HCT116 (cell line): ENCODE measurements at regions not wholly inside any gene's neighbourhood (a gene's known extent, or its start where the extent isn't known, plus 50 kb on each side); places are given as distances from the start of the nearest gene placed in this dataset.

Experiments
- ATAC-seq: fragments of 200-7000 bp; cut with Tn5 transposase; 2 replicates; pipeline ENCODE4 v1.9.1; 2020; ENCODE audit warnings: mild to moderate bottlenecking, moderate library complexity
- BruUV-seq: library from RNA; stranded (reverse); fragments of 400-500 nt; replicated peaks from 2 replicates; lab custom pipeline; 2021; lab: Mats Ljungman, UMichigan
- CTCF ChIA-PET: fragments of 300-600 bp; sonication (Branson Sonifier 250); formaldehyde crosslinking; loops from one replicate; lab custom pipeline; 2021; ENCODE audit warnings: antibody characterized with exemption; lab: Charles Lee
- POLR2A ChIA-PET: fragments of 300-600, 350-600 bp; sonication (Branson Sonifier 250); formaldehyde crosslinking; loops from one replicate; lab custom pipeline; 2021; ENCODE audit warnings: antibody characterized with exemption; lab: Charles Lee
- RAD21 ChIA-PET, 2 experiments: fragments of 300-600 bp; sonication (Branson Sonifier 250); formaldehyde crosslinking; loops; one replicate each; lab custom pipeline; 2023; ENCODE audit warnings: low total read pairs in 2 of 2; ENCODE audit not compliant: uncharacterized antibody in 2 of 2, unreplicated experiment in 2 of 2, low non-redundant PET in 1 of 2; lab: Charles Lee
- DNase-seq: peaks from one replicate; pipeline ENCODE4 v3.0.0-alpha.2; 2010; ENCODE audit warnings: low read depth, low spot score
- H2AFZ ChIP-seq: fragments of 200-600 bp; shearing (Covaris generic), sonication (generic); 2 replicates; pipeline ENCODE4 v1.6.1; 2017; ENCODE audit warnings: low read depth, mixed run types, mixed read lengths, antibody characterized with exemption, low read length; ENCODE audit not compliant: poor library complexity, severe bottlenecking
- H3K27ac ChIP-seq: 2 replicates; pipeline ENCODE4 v1.5.1; 2012; ENCODE audit warnings: low read depth, low read length
- H3K27me3 ChIP-seq: fragments of 200-600 bp; sonication (generic); 2 replicates; pipeline ENCODE4 v1.6.1; 2016; ENCODE audit warnings: mixed run types, low read length, mixed read lengths; ENCODE audit not compliant: insufficient read depth
- H3K36me3 ChIP-seq, 2 experiments: fragments of 200-500 bp in 1 of 2; fragments of 200-600 bp in 1 of 2; sonication (Bioruptor generic) in 1 of 2; sonication (generic) in 1 of 2; 2 replicates each; pipeline versions ENCODE4 v1.5.1 to v1.6.1; 2014 to 2016; ENCODE audit warnings: low read length in 2 of 2, inconsistent platforms in 1 of 2, mixed read lengths in 1 of 2, mixed run types in 1 of 2; ENCODE audit not compliant: insufficient read depth in 2 of 2, control insufficient read depth in 1 of 2
- H3K4me1 ChIP-seq, 2 experiments: fragments of 200-600 bp in 1 of 2; sonication (generic) in 1 of 2; 2 replicates each; pipeline versions ENCODE4 v1.5.1 to v1.6.1; 2012 to 2017; ENCODE audit warnings: low read length in 2 of 2, inconsistent platforms in 1 of 2, mild to moderate bottlenecking in 1 of 2, mixed read lengths in 1 of 2, mixed run types in 1 of 2, moderate library complexity in 1 of 2; ENCODE audit not compliant: insufficient read depth in 2 of 2, control insufficient read depth in 1 of 2
- H3K4me2 ChIP-seq: fragments of 200-600 bp; sonication (generic); 2 replicates; pipeline ENCODE4 v1.6.1; 2017; ENCODE audit warnings: mixed run types, low read length, mixed read lengths
- H3K4me3 ChIP-seq, 2 experiments: fragments of 200-600 bp in 1 of 2; sonication (generic) in 1 of 2; replicated peaks in 1 of 2; 2 replicates each; pipeline ENCODE4 v1.5.1; 2011 to 2016; ENCODE audit warnings: low read length in 2 of 2, control low read depth in 1 of 2, low read depth in 1 of 2, mild to moderate bottlenecking in 1 of 2, mixed read lengths in 1 of 2, mixed run types in 1 of 2
- H3K79me2 ChIP-seq: fragments of 200-600 bp; sonication (generic); 2 replicates; pipeline ENCODE4 v1.6.1; 2017; ENCODE audit warnings: mild to moderate bottlenecking, mixed run types, low read length, moderate library complexity, mixed read lengths; ENCODE audit not compliant: insufficient read depth
- H3K9ac ChIP-seq: fragments of 200-600 bp; sonication (generic); 2 replicates; pipeline ENCODE4 v1.6.1; 2016; ENCODE audit warnings: low read length, mixed read lengths
- H3K9me2 ChIP-seq: fragments of 200-600 bp; sonication (generic), shearing (Covaris generic); 2 replicates; pipeline ENCODE4 v1.6.1; 2017; ENCODE audit warnings: mixed run types, mild to moderate bottlenecking, moderate library complexity; ENCODE audit not compliant: insufficient read depth
- H3K9me3 ChIP-seq, 2 experiments: fragments of 200-500 bp in 1 of 2; fragments of 200-600 bp in 1 of 2; sonication (Bioruptor generic) in 1 of 2; sonication (generic) in 1 of 2; 2 replicates each; pipeline ENCODE4 v1.6.1; 2014 to 2017; ENCODE audit warnings: low read length in 2 of 2, mixed read lengths in 2 of 2, inconsistent platforms in 1 of 2, low read depth in 1 of 2, mild to moderate bottlenecking in 1 of 2, mixed run types in 1 of 2, moderate library complexity in 1 of 2; ENCODE audit not compliant: control insufficient read depth in 1 of 2, insufficient read depth in 1 of 2
- H4K20me1 ChIP-seq: fragments of 200-600 bp; sonication (generic), shearing (Covaris generic); 2 replicates; pipeline ENCODE4 v1.6.1; 2017; ENCODE audit warnings: mixed run types, mild to moderate bottlenecking, moderate library complexity; ENCODE audit not compliant: insufficient read depth
- CBX3 ChIP-seq: IDR thresholded peaks from 2 replicates; pipeline ENCODE4 v1.6.1; 2012; ENCODE audit warnings: low read depth
- CTCF ChIP-seq, 3 experiments: fragments of 200-600 bp in 1 of 3; sonication (generic) in 1 of 3; IDR thresholded peaks in 2 of 3; conservative IDR thresholded peaks in 1 of 3; 2 replicates each; pipeline ENCODE4 v1.5.1; 2012 to 2017; ENCODE audit warnings: low read depth in 2 of 3, low read length in 2 of 3, antibody characterized with exemption in 1 of 3, borderline replicate concordance in 1 of 3, control low read depth in 1 of 3, mild to moderate bottlenecking in 1 of 3, mixed read lengths in 1 of 3, mixed run types in 1 of 3, moderate library complexity in 1 of 3; ENCODE audit not compliant: insufficient read depth in 1 of 3
- EZH2 ChIP-seq: fragments of 200-600 bp; sonication (generic); IDR thresholded peaks from 2 replicates; pipeline ENCODE4 v1.6.1; 2017; ENCODE audit warnings: antibody characterized with exemption, mixed run types
- FOSL1 ChIP-seq: IDR thresholded peaks from 2 replicates; pipeline ENCODE4 v1.6.1; 2012; ENCODE audit warnings: low read depth
- JUND ChIP-seq: IDR thresholded peaks from 2 replicates; pipeline ENCODE4 v1.6.1; 2012
- POLR2A ChIP-seq: IDR thresholded peaks from 2 replicates; pipeline ENCODE4 v1.7.0; 2011; ENCODE audit warnings: borderline replicate concordance; ENCODE audit not compliant: insufficient read depth, insufficient read length; ENCODE audit errors: extremely low read depth
- RAD21 ChIP-seq: IDR thresholded peaks from 2 replicates; pipeline ENCODE4 v1.6.1; 2012; ENCODE audit warnings: low read depth, mild to moderate bottlenecking
- REST ChIP-seq: IDR thresholded peaks from 2 replicates; pipeline ENCODE4 v1.6.1; 2012; ENCODE audit warnings: low read depth
- SIN3A ChIP-seq: IDR thresholded peaks from 2 replicates; pipeline ENCODE4 v1.6.1; 2012; ENCODE audit warnings: low read depth
- SP1 ChIP-seq: IDR thresholded peaks from 2 replicates; pipeline ENCODE4 v1.6.1; 2012; ENCODE audit warnings: low read depth
- ZFX ChIP-seq: fragments of 450-650 bp; IDR thresholded peaks from 2 replicates; pipeline ENCODE4 v1.6.1; 2017
- ZNF274 ChIP-seq: fragments of 200-500 bp; sonication (Bioruptor generic); IDR thresholded peaks from 2 replicates; pipeline ENCODE4 v1.6.1; 2014; ENCODE audit warnings: mild to moderate bottlenecking, low read depth, low read length, inconsistent platforms
- intact Hi-C: fragments of 100-400 bp; cut with micrococcal nuclease; formaldehyde crosslinking; loops from 2 replicates; pipeline ENCODE4 v1.10.0; 2022
- TF ChIP-seq, protein P1 (sequence below): IDR thresholded peaks from 2 replicates; pipeline ENCODE4 v1.6.1; 2012

DNA sequence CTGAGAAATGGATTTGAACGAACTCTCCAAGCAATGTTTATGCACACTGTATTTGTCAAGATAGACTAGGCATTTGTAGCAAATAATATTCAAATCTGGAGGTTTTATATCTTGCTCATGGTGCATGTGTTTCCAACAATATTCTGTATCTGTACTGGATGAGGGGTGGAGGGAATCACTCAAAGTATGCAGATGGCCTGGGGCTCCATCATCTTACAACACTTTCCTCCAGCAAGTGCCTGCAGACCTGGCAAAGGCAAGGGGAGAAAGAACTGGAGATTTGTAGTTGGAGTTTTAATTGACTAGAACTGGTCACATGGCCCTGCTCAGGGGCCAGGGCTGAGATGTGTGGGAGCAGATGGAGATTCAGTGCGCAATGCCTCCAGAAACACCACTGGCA, 309.0 kb downstream of the PLK2 start:
- intact Hi-C loops, result no loop called here
- H3K4me3 ChIP-seq, result no peak overlapping the region
- POLR2A ChIA-PET, result no interaction called here
- no peaks in the 10 kb centered on the region for H3K9me3 ChIP-seq
- no peak for DNase-seq
- H3K9ac ChIP-seq, result no peak overlapping the region
- no peaks in the 10 kb centered on the region for H3K9me2 ChIP-seq
- no peak for ATAC-seq
- no peaks in the 10 kb centered on the region for H3K27me3 ChIP-seq
- H3K36me3 ChIP-seq, result no peaks in the 10 kb centered on the region
- no TSS peak for BruUV-seq
- no peak overlapping the region for H3K4me2 ChIP-seq
- H3K27ac ChIP-seq, result no peak overlapping the region
- H4K20me1 ChIP-seq, result no peaks in the 10 kb centered on the region
- TF ChIP-seq CBX3, result no peak
- TF ChIP-seq, protein P1, sequence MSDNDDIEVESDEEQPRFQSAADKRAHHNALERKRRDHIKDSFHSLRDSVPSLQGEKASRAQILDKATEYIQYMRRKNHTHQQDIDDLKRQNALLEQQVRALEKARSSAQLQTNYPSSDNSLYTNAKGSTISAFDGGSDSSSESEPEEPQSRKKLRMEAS, result no peak
- no peak for TF ChIP-seq EZH2
- no peak for TF ChIP-seq SIN3A
- no peak for TF ChIP-seq FOSL1
- TF ChIP-seq RAD21, result no peak
- no peak for TF ChIP-seq JUND
- no peak for TF ChIP-seq ZFX
- TF ChIP-seq REST, result no peak
- TF ChIP-seq SP1, result no peak
- no peak for TF ChIP-seq POLR2A
- no peak for TF ChIP-seq ZNF274
- no peak for TF ChIP-seq CTCF (IDR thresholded peaks at IDR 0.05 in 2 of 3, conservative IDR thresholded peaks at IDR 0.05 in 1 of 3; ENCODE audit: borderline replicate concordance in 1 of 3, insufficient read depth in 1 of 3, low read depth in 2 of 3, low read length in 2 of 3)
- TF ChIP-seq, all 23 proteins: peak for 0
- ChIA-PET CTCF (no interaction called here), RAD21 (no interaction called here)
- Histone ChIP-seq H3K79me2 (no peaks in the 10 kb centered on the region), H3K4me1 (peaks cover 0 to 10% of the 10 kb centered on the region in 2 experiments; a peak in 2 of 4 replicates), H2AFZ (no peak overlapping the region)
